MV-4-11 (cell line): ENCODE measurements at regions not wholly inside any gene's neighbourhood (a gene's known extent, or its start where the extent isn't known, plus 50 kb on each side); places are given as distances from the start of the nearest gene placed in this dataset.
"Not testable (repeated sequence)": the region's sequence is repeated elsewhere in the genome, so short reads cannot be mapped to it uniquely, and the experiment has no call there.

ENCODE experiments used
- DNase-seq: peaks from one replicate; lab custom pipeline; 2025; lab: John Stamatoyannopoulos, UW

GRCh38 chrX:118257781-118258180 lies 88.1 kb upstream of the WDR44 start:
- DNase-seq, result no peak

- DNase-seq, result no peak
Observed at GRCh38 chrX:118259213-118259612, 86.7 kb upstream of the WDR44 start.

- DNase-seq, result no peak
Observed at GRCh38 chrX:118261151-118261550, 84.8 kb upstream of the WDR44 start.

- DNase-seq, result no peak
Observed at GRCh38 chrX:118271775-118272174, 74.1 kb upstream of the WDR44 start.

- no peak for DNase-seq
Observed at GRCh38 chrX:118272242-118272641, 73.7 kb upstream of the WDR44 start.

GRCh38 chrX:118286066-118286762 lies 59.7 kb upstream of the WDR44 start:
- DNase-seq, result peak; percentile 0

- not testable (repeated sequence) for DNase-seq
Observed at GRCh38 chrX:118295818-118296217, 50.1 kb upstream of the WDR44 start.
